Esophagus muscularis mucosa (tissue), 3 donors: ENCODE measurements at regions not wholly inside any gene's neighbourhood (a gene's known extent, or its start where the extent isn't known, plus 50 kb on each side); places are given as distances from the start of the nearest gene placed in this dataset.

Source experiments
- POLR2A ChIP-seq: fragments of 450-650 bp; IDR thresholded peaks from one replicate; pipeline ENCODE4 v1.6.1; 2017; ENCODE audit warnings: antibody characterized with exemption, moderate library complexity, mild to moderate bottlenecking, low read depth
- TF ChIP-seq, protein P1 (sequence below), 3 experiments: fragments of 200-600 bp in 2 of 3; fragments of 450-650 bp in 1 of 3; sonication (generic) in 2 of 3; IDR thresholded peaks; one replicate each; pipeline ENCODE4 v1.5.1; 2017 to 2019; ENCODE audit warnings: antibody characterized with exemption in 3 of 3, mild to moderate bottlenecking in 2 of 3, moderate library complexity in 1 of 3

DNA sequence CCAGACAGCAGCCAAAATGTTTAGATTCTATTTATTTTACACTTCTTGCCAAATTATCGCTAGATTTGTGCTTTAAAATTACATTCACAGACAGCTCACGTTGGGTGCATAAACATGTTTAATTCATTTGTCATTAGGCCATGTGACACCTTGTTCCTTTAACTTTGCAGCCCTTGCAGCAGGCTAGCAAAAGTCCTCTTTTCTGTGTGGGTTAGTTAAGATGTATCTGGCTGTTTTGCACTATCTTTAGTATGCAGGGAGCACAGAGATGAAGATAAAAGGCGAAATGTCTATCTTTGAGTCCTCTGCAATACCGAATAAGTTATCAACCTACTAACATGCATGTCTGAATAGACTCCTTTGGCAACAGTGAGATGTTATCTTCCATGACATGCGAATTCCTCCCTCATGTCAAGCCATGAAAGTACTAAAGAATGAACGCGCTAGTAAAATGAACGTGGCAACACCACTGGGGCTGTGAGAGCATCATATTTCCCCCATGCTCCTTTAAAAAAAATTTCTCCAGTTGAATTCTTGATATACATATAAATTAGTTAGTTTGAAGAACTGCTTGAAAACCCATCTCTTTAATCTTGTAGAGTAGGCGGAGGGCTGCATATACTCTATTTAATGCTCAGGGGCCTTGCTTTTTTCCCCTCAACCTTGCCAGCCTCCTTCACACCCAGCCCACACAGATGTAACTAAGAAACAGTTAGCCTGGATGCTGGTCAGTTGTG lies 620.4 kb upstream of the NR2F2 start:
- TF ChIP-seq, protein P1, sequence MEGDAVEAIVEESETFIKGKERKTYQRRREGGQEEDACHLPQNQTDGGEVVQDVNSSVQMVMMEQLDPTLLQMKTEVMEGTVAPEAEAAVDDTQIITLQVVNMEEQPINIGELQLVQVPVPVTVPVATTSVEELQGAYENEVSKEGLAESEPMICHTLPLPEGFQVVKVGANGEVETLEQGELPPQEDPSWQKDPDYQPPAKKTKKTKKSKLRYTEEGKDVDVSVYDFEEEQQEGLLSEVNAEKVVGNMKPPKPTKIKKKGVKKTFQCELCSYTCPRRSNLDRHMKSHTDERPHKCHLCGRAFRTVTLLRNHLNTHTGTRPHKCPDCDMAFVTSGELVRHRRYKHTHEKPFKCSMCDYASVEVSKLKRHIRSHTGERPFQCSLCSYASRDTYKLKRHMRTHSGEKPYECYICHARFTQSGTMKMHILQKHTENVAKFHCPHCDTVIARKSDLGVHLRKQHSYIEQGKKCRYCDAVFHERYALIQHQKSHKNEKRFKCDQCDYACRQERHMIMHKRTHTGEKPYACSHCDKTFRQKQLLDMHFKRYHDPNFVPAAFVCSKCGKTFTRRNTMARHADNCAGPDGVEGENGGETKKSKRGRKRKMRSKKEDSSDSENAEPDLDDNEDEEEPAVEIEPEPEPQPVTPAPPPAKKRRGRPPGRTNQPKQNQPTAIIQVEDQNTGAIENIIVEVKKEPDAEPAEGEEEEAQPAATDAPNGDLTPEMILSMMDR (IDR thresholded peaks at IDR 0.05), result no peak
- no peak for TF ChIP-seq POLR2A
